ENCODE measurements at regions not wholly inside any gene's neighbourhood (a gene's known extent, or its start where the extent isn't known, plus 50 kb on each side); places are given as distances from the start of the nearest gene placed in this dataset.

DNA sequence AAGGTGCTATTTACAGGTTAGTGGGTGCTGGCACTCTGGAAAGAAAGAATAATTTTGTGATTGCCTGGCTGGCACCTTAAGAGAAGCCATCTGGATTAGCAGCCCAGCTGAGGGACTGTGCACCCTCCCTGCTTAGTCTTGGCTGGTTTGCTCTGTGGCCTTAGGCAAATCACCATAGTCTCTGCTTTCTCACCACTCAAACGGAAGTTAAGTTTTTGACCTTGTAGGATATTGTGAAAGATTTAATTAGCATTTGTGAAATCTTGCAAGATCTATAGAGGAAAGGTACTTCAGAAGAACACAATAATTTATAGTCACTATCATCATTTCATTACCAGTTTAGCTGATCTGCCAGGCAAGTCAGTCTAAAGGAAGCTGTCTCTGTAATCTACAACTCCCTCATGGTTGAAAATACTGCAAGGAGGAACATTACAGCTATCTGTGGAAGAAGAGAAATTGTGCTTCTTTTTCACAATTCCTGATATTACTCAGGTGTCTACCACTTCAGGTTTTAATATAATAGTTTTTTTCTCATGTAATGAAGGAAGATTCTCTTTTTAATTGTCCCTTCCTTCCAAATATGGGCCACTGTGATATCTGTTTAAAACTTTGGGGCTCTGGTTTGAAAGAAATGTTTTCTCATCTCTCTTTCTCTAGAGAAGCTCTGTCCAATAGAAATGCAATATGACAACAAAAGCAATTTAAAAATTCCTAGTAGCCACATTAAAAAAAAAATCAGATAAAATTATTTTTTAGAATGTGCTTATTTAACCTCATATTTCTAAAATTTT, 219.6 kb downstream of the PTEN start:
- no peak for DNase-seq (ENCODE audit: low read depth in 1 of 2, low spot score in 1 of 2)

DNA sequence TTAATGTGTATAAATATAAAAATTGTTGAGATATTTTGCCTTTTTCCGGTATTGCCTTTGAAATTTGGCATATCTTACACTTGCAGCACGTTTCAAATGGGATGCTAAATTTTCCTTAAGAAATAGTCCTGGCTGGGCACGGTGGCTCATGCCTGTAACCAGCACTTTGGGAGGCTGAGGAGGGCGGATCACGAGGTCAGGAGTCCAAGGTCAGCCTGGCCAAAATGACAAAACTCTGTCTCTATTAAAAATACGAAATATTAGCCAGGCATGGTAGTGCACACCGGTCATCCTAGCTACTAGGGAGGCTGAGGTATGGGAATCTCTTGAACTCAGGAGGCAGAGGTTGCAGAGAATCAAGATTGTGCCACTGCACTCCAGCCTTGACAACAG, 220.2 kb downstream of the PTEN start:
- no peak for DNase-seq (ENCODE audit: low read depth in 1 of 2, low spot score in 1 of 2)

- DNase-seq (ENCODE audit: low read depth in 1 of 2, low spot score in 1 of 2): no peak
Observed at GRCh38 chr10:88086187-88086960, 222.9 kb downstream of the PTEN start.

DNA sequence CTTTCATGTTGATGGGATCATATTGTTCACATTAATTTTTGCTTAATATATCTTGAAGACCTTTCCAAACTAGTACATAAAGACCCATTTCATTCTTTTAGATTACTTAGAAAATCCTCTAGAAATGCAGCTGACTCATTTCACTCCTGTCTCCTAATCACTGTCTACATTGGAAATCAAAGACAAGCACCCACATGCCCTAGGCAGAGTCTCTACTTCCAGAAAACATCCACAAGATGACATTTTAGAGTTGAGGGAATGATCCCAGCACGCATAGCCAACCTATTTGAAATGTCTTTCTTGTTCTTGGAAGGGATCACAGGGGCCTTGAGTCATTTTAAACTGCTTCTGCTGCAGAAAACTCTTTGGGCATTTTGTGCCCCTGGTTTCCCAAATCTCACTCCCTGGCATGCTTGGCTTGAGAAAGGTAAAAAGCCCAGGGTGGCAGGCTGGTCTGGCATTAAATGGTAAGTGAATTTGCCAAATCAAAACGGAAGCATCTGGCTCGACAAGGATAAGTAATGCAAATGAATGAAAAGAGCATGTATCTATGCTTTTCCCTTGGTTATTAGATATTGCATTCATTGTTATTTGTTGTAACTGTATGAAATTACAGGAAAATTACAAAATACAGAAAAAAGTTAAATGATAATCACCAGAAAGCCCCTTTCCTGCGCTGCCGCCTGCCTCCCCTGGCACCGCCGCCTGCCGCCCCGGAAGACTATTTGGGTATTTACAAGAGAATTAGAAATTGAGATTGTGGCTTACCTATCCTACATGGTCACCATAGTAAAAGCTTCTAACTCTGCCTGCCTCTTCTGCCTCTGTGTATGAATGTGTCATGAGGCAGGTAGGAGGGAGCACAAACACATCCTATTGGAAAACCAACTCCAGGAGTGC, 225.3 kb downstream of the PTEN start:
- no peak for DNase-seq (ENCODE audit: low read depth in 1 of 2, low spot score in 1 of 2)

DNA sequence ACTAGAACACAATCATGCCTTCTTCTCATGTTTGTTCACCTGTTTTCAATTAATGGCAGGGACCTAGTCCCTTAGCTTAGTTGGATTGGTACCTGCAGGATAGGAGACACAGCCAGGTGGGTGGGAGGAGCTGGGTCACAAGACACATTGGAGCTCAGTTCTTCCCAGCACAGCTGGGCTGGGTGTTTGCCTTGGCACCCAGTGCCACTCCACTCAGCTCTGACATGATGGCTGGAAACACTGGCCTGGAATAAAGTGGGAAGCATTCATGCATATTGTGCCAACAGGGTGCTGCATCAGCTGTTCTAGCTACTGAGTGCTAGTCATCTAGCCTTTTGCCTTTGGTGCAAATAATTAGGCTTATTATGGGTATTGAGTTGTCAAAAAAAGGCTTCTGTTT, 226.1 kb downstream of the PTEN start:
- no peak for DNase-seq (ENCODE audit: low read depth in 1 of 2, low spot score in 1 of 2)

- DNase-seq (ENCODE audit: low read depth in 1 of 2, low spot score in 1 of 2): no peak
Observed at GRCh38 chr10:88090568-88091214, 227.3 kb downstream of the PTEN start.

DNA sequence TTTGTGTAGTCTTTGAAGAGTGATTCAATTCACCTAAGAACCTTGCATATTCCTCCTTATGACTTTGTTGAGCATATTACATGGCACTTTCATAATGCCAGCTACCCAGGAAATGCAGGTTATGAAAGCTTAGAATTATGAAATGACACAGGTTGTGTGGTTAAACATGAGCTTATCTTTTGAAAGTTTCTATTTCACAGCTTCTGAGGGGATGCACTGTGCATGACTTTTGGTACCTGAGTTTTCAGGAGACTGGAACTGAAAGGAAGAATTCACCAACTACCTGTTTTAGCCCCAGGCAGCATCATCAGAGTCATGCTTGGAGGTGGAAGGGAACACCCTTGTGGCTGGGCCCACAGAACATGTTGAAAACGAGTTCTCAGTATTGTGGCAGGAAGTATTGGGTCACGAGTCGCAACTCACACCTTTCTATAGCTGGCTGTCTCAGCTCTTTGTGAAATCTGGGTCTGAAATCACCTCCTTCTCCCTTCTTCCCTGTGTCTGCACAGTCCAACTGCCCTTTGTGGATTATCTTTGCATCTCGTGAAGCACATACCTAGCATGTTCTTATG, 228.2 kb downstream of the PTEN start:
- DNase-seq (ENCODE audit: low read depth in 1 of 2, low spot score in 1 of 2): peak; percentile 24 to 77

- DNase-seq (ENCODE audit: low read depth in 1 of 2, low spot score in 1 of 2): no peak
Observed at GRCh38 chr10:88092265-88092664, 228.8 kb downstream of the PTEN start.

- DNase-seq (ENCODE audit: low read depth in 1 of 2, low spot score in 1 of 2): no peak
Observed at GRCh38 chr10:88092973-88093372, 229.5 kb downstream of the PTEN start.

- no peak for DNase-seq (ENCODE audit: low read depth in 1 of 2, low spot score in 1 of 2)
Observed at GRCh38 chr10:88094795-88095194, 231.4 kb downstream of the PTEN start.

DNA sequence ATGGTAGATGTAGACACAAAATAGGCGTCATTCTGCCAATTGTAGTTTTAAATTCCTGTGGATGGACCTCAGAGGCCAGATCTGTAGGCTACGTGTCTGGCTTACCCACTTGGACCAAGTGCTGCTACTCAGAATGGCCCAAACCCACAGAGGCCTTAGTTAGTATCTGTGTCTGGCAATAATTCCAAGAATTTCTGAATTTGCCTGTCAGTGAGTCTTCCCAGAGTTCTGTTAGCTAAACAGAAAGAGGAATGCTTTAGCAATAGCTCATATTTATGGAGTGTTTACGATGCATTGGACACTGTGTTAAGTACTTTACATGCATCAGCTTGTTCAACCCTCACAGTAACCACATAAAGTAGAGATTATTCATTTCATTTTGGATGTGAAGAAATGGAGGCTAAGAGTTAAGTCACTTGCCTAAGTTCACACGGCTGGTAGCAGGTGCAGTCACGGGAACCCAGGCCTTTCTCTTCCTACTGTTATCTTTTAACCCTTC, 231.8 kb downstream of the PTEN start:
- no peak for DNase-seq (ENCODE audit: low read depth in 1 of 2, low spot score in 1 of 2)

- no peak for DNase-seq (ENCODE audit: low read depth in 1 of 2, low spot score in 1 of 2)
Observed at GRCh38 chr10:88095778-88096431, 232.5 kb downstream of the PTEN start.

DNA sequence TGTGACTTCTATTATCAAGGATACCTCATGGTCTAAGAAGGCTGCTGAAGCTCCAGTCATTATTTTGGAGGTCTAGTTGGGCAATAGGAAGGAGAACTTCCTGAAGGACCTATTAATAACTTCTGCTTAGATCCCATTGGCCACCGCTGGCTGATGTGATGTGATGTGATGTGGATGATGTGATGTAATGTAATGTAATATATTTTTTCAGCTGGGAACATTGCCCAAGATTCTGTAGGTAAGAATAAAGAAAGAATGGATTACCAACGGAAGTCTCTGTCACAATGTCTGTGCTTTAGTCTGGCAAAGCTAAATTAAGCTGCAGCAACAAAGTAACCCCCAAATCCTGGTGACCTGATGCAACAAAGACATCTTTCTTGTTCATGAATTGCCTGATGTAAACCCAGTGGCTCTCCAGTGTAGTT, 233.7 kb downstream of the PTEN start:
- DNase-seq (ENCODE audit: low read depth in 1 of 2, low spot score in 1 of 2): no peak

DNA sequence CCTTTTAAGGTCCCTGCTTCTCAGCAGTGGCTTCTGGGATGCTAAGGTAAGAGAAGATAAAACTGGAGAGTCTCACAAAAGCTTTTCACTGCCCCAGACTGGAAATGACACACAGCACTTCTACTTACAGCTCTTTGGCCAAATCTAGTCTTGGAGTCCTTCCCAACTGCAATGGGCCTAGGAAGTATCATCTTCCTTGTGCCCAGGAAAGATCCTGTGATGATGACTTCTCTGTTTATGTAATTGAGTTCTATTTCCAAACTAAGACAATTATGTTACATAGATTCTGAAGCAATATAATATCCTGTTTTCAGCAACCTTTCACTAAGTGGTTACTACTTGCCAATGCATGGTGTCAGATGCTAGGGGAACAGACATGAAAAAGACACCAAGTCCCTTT, 234.1 kb downstream of the PTEN start:
- no peak for DNase-seq (ENCODE audit: low read depth in 1 of 2, low spot score in 1 of 2)

GRCh38 chr10:88100281-88100680, 236.9 kb downstream of the PTEN start:
- no peak for DNase-seq (ENCODE audit: low read depth in 1 of 2, low spot score in 1 of 2)

DNA sequence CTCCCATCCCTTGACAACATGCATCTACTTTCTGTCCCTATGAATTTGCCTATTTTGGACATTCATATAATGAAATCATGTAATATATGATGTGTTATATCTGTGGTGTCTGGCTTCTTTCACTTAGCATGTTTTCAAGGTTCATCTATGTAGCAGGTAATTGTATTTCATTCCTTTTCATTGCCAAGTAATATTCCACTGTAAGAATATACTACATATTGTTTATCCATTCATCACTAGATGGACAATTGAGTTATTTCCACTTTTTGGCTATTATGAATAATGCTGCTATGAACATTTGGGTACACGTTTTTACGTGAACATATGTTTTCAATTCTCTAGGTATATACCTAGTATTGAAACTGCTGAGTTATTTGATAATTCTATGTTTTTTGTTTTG, 238.2 kb downstream of the PTEN start:
- DNase-seq (ENCODE audit: low read depth in 1 of 2, low spot score in 1 of 2): no peak

- DNase-seq (ENCODE audit: low read depth in 1 of 2, low spot score in 1 of 2): no peak
Observed at GRCh38 chr10:88103576-88103975, 240.2 kb downstream of the PTEN start.

GRCh38 chr10:88104223-88104622, 240.8 kb downstream of the PTEN start:
- no peak for DNase-seq (ENCODE audit: low read depth in 1 of 2, low spot score in 1 of 2)

DNA sequence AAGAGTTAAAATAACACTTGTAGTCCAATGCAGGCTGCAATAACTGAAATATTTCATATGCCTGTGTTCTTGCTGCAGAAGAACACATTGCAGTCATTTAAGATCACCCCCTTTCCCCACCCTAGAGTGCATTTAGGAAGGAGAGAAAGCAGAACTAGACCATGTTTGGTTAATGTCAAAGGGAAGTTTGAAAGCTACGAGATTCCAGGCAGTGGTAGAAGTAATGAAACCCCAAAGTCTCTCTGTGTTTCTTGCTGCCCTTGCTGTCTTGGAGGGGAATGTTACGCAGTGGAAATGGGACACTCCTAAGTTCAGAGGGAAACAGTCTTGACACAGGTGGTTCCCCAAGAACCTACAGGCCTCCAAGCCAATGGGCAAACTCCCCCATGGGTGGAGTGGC, 242.9 kb downstream of the PTEN start:
- no peak for DNase-seq (ENCODE audit: low read depth in 1 of 2, low spot score in 1 of 2)
